ENCODE measurements at regions not wholly inside any gene's neighbourhood (a gene's known extent, or its start where the extent isn't known, plus 50 kb on each side); places are given as distances from the start of the nearest gene placed in this dataset.

GRCh38 chr3:168183774-168184173 lies 88.0 kb upstream of the GOLIM4 start:
- ChIA-PET CTCF (no interaction called here), POLR2A (no interaction called here)
- ATAC-seq = no peak
- no peaks in the 10 kb centered on the region for H3K36me3 Mint-ChIP-seq (ENCODE audit: low read depth)
- H3K27me3 Mint-ChIP-seq (ENCODE audit: low read depth) = peaks cover 2% of the 10 kb centered on the region
- H3K4me1 Mint-ChIP-seq (ENCODE audit: low read depth) = no peaks in the 10 kb centered on the region
- H3K27ac Mint-ChIP-seq = no peak overlapping the region
- DNase-seq = no peak
- H3K9me3 Mint-ChIP-seq (ENCODE audit: insufficient read depth) = no peaks in the 10 kb centered on the region
- H3K4me3 Mint-ChIP-seq = no peak overlapping the region

- ChIA-PET CTCF (no interaction called here), POLR2A (no interaction called here)
- Mint-ChIP-seq H3K9me3 (ENCODE audit: insufficient read depth) (no peaks in the 10 kb centered on the region), H3K4me3 (no peak overlapping the region), H3K36me3 (ENCODE audit: low read depth) (no peaks in the 10 kb centered on the region), H3K27me3 (ENCODE audit: low read depth) (peaks cover 4% of the 10 kb centered on the region), H3K27ac (no peak overlapping the region), H3K4me1 (ENCODE audit: low read depth) (peaks cover 3% of the 10 kb centered on the region)
- DNase-seq (no peak), ATAC-seq (no peak)
Observed at GRCh38 chr3:168168743-168169142, 73.0 kb upstream of the GOLIM4 start.

GRCh38 chr3:168165390-168166269 lies 69.9 kb upstream of the GOLIM4 start:
- CTCF ChIA-PET = interaction anchor here (0.7 to 4.4 kb wide), 9 partner anchors 14 to 125 kb away, joined by 3 to 62 read pairs (median 8); no protein-coding TSS in a partner anchor
- no peaks in the 10 kb centered on the region for H3K36me3 Mint-ChIP-seq (ENCODE audit: low read depth)
- no peak overlapping the region for H3K27ac Mint-ChIP-seq
- POLR2A ChIA-PET = no interaction called here
- H3K4me1 Mint-ChIP-seq (ENCODE audit: low read depth) = peaks cover 3% of the 10 kb centered on the region
- peak; percentile 59 for DNase-seq
- ATAC-seq = peak; percentile 70
- H3K27me3 Mint-ChIP-seq (ENCODE audit: low read depth) = peaks cover 3% of the 10 kb centered on the region
- no peaks in the 10 kb centered on the region for H3K9me3 Mint-ChIP-seq (ENCODE audit: insufficient read depth)
- no peak overlapping the region for H3K4me3 Mint-ChIP-seq

- no peaks in the 10 kb centered on the region for H3K36me3 Mint-ChIP-seq (ENCODE audit: low read depth)
- DNase-seq = no peak
- no peak for ATAC-seq
- ChIA-PET CTCF (no interaction called here), POLR2A (no interaction called here)
- no peak overlapping the region for H3K27ac Mint-ChIP-seq
- peaks cover 2% of the 10 kb centered on the region for H3K27me3 Mint-ChIP-seq (ENCODE audit: low read depth)
- H3K9me3 Mint-ChIP-seq (ENCODE audit: insufficient read depth) = no peaks in the 10 kb centered on the region
- H3K4me1 Mint-ChIP-seq (ENCODE audit: low read depth) = peaks cover 3% of the 10 kb centered on the region
- H3K4me3 Mint-ChIP-seq = no peak overlapping the region
Observed at GRCh38 chr3:168162172-168162571, 66.4 kb upstream of the GOLIM4 start.

- no peak for DNase-seq
- H3K36me3 Mint-ChIP-seq (ENCODE audit: low read depth) = no peaks in the 10 kb centered on the region
- H3K9me3 Mint-ChIP-seq (ENCODE audit: insufficient read depth) = no peaks in the 10 kb centered on the region
- H3K27ac Mint-ChIP-seq = no peak overlapping the region
- ChIA-PET CTCF (no interaction called here), POLR2A (no interaction called here)
- H3K4me1 Mint-ChIP-seq (ENCODE audit: low read depth) = peaks cover 3% of the 10 kb centered on the region
- no peak for ATAC-seq
- H3K4me3 Mint-ChIP-seq = no peak overlapping the region
- peaks cover 7% of the 10 kb centered on the region for H3K27me3 Mint-ChIP-seq (ENCODE audit: low read depth)
Observed at GRCh38 chr3:168161696-168162095, 66.0 kb upstream of the GOLIM4 start.

- no peak for DNase-seq
- Mint-ChIP-seq H3K27me3 (ENCODE audit: low read depth) (peaks cover 10% of the 10 kb centered on the region), H3K4me3 (no peak overlapping the region), H3K27ac (no peak overlapping the region), H3K36me3 (ENCODE audit: low read depth) (no peaks in the 10 kb centered on the region), H3K4me1 (ENCODE audit: low read depth) (no peaks in the 10 kb centered on the region), H3K9me3 (ENCODE audit: insufficient read depth) (no peaks in the 10 kb centered on the region)
- ATAC-seq = no peak
- CTCF ChIA-PET = no interaction called here
- POLR2A ChIA-PET = interaction anchor here (0.7 kb wide), 1 partner anchor 39 kb away, joined by 3 read pairs; no protein-coding TSS in a partner anchor
Observed at GRCh38 chr3:168157903-168158302, 62.2 kb upstream of the GOLIM4 start.

GRCh38 chr3:168157099-168157700 lies 61.5 kb upstream of the GOLIM4 start:
- no peak overlapping the region for H3K27ac Mint-ChIP-seq
- no peak overlapping the region for H3K4me3 Mint-ChIP-seq
- POLR2A ChIA-PET = no interaction called here
- ATAC-seq (no peak), DNase-seq (no peak)
- H3K36me3 Mint-ChIP-seq (ENCODE audit: low read depth) = no peaks in the 10 kb centered on the region
- H3K9me3 Mint-ChIP-seq (ENCODE audit: insufficient read depth) = peaks cover 2% of the 10 kb centered on the region
- CTCF ChIA-PET = interaction anchor here (1.3 kb wide), 1 partner anchor 110 kb away, joined by 5 read pairs; no protein-coding TSS in a partner anchor
- H3K27me3 Mint-ChIP-seq (ENCODE audit: low read depth) = peaks cover 10% of the 10 kb centered on the region
- no peaks in the 10 kb centered on the region for H3K4me1 Mint-ChIP-seq (ENCODE audit: low read depth)

GRCh38 chr3:168156479-168156878 lies 60.8 kb upstream of the GOLIM4 start:
- Mint-ChIP-seq H3K9me3 (ENCODE audit: insufficient read depth) (peaks cover 6% of the 10 kb centered on the region), H3K4me1 (ENCODE audit: low read depth) (no peaks in the 10 kb centered on the region), H3K27ac (no peak overlapping the region), H3K36me3 (ENCODE audit: low read depth) (no peaks in the 10 kb centered on the region), H3K27me3 (ENCODE audit: low read depth) (peaks cover 10% of the 10 kb centered on the region), H3K4me3 (no peak overlapping the region)
- DNase-seq (no peak), ATAC-seq (no peak)
- POLR2A ChIA-PET = no interaction called here
- CTCF ChIA-PET = interaction anchor here (1.3 kb wide), 1 partner anchor 110 kb away, joined by 5 read pairs; no protein-coding TSS in a partner anchor

- no peak for DNase-seq
- no peak overlapping the region for H3K27ac Mint-ChIP-seq
- no peaks in the 10 kb centered on the region for H3K4me1 Mint-ChIP-seq (ENCODE audit: low read depth)
- no peaks in the 10 kb centered on the region for H3K36me3 Mint-ChIP-seq (ENCODE audit: low read depth)
- no peak for ATAC-seq
- POLR2A ChIA-PET = no interaction called here
- peaks cover 6% of the 10 kb centered on the region for H3K9me3 Mint-ChIP-seq (ENCODE audit: insufficient read depth)
- CTCF ChIA-PET = no interaction called here
- H3K4me3 Mint-ChIP-seq = no peak overlapping the region
- peaks cover 10% of the 10 kb centered on the region for H3K27me3 Mint-ChIP-seq (ENCODE audit: low read depth)
Observed at GRCh38 chr3:168155303-168155702, 59.6 kb upstream of the GOLIM4 start.

- Mint-ChIP-seq H3K4me1 (ENCODE audit: low read depth) (no peaks in the 10 kb centered on the region), H3K27me3 (ENCODE audit: low read depth) (peaks cover 10% of the 10 kb centered on the region), H3K4me3 (no peak overlapping the region), H3K9me3 (ENCODE audit: insufficient read depth) (peaks cover 6% of the 10 kb centered on the region), H3K36me3 (ENCODE audit: low read depth) (no peaks in the 10 kb centered on the region), H3K27ac (no peak overlapping the region)
- ATAC-seq = no peak
- no peak for DNase-seq
- ChIA-PET CTCF (no interaction called here), POLR2A (no interaction called here)
Observed at GRCh38 chr3:168154089-168154488, 58.4 kb upstream of the GOLIM4 start.

GRCh38 chr3:168152149-168152548 lies 56.4 kb upstream of the GOLIM4 start:
- CTCF ChIA-PET = no interaction called here
- POLR2A ChIA-PET = no interaction called here
- H3K27ac Mint-ChIP-seq = no peak overlapping the region

More at GRCh38 chr3:168152149-168152548, 56.4 kb upstream of the GOLIM4 start:
- Mint-ChIP-seq H3K4me1 (ENCODE audit: low read depth) (no peaks in the 10 kb centered on the region), H3K36me3 (ENCODE audit: low read depth) (no peaks in the 10 kb centered on the region), H3K27me3 (ENCODE audit: low read depth) (peaks cover 8% of the 10 kb centered on the region), H3K4me3 (no peak overlapping the region), H3K9me3 (ENCODE audit: insufficient read depth) (peaks cover 6% of the 10 kb centered on the region)
- ATAC-seq (no peak), DNase-seq (no peak)

Data from activated CD8-positive, alpha-beta T cell treated with anti-CD3 and anti-CD28 coated beads, Interleukin-2, amount 10 ng/mL, durations not matched to agents 7 days and 5 days (primary cell).